AG09319 (cell line): ENCODE measurements at regions not wholly inside any gene's neighbourhood (a gene's known extent, or its start where the extent isn't known, plus 50 kb on each side); places are given as distances from the start of the nearest gene placed in this dataset.

Source experiments
- DNase-seq: peaks from one replicate; pipeline ENCODE4 v3.0.0-alpha.2; 2010; ENCODE audit warnings: low read depth; ENCODE audit errors: extremely low read depth
- CTCF ChIP-seq: IDR thresholded peaks from 2 replicates; pipeline ENCODE4 v1.5.1; 2011; ENCODE audit warnings: low read depth, mild to moderate bottlenecking, inconsistent platforms, low read length, moderate library complexity

GRCh38 chr5:63831381-63831780, 130.9 kb downstream of the HTR1A start:
- TF ChIP-seq CTCF, result no peak
- no peak for DNase-seq

GRCh38 chr5:63825984-63826383, 136.3 kb downstream of the HTR1A start:
- no peak for DNase-seq
- no peak for TF ChIP-seq CTCF

DNA sequence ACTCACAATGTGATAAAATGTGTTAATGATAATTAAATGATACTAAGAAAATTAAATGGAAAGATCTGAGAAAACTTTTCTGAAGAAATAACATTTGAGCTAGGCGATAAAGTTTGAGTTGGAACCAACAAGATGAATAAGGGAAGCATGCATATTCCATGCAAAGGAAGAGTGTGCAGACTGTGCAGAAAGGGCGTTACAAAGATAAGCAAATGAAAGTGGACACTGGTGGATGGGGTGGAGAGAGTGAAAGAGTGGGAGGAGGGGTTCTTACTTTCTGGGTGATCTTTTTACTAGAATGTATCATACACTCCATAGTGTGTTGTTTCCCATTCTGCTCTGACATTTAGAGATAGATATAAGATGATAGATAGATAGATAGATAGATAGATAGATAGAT, 138.7 kb downstream of the HTR1A start:
- DNase-seq, result no peak
- TF ChIP-seq CTCF, result no peak

DNA sequence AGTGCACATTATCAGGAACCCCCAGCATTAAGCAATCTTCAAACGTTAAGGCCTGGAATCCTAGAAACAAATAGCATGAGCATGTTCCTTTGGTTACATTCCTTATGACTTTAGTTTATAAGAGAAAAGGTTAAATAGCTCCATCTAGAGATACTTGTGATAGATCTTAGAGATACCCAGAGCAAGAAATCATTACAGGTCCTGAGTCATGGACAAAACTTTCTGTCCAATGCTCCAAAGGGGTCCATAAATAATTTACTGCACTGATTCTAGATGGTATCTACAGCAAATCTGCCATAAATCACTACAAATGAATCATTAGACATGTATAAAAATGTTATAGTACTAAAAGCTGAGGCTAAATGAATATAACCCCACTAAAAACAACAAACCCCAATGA, 139.6 kb downstream of the HTR1A start:
- DNase-seq, result no peak

DNA sequence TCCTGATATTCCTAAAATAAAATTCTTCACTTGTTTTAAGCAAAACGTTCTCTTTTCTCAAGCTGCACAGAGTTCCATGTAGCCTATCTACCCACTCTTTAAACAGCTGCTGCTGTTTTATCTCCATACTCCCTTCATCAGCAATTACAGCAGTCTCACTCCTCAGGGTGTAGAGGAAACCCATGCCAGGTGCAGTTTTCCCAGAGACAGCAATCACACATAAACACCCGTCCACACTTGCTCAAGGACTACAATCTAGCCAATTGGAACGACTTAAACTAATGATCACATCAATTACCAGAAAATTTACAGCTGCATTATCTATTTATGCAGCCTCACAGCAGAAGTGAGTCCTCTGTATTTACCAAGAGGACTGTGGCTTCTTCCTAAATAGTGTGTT, 141.7 kb downstream of the HTR1A start:
- no peak for DNase-seq
- TF ChIP-seq CTCF, result no peak

More for the DNA sequence above, 139.6 kb downstream of the HTR1A start:
- TF ChIP-seq CTCF, result no peak

- DNase-seq, result no peak
- no peak for TF ChIP-seq CTCF
These were observed 149.6 kb downstream of the HTR1A start for GRCh38 chr5:63812693-63813092.

- no peak for TF ChIP-seq CTCF
- no peak for DNase-seq
These were observed 150.3 kb downstream of the HTR1A start for GRCh38 chr5:63811961-63812360.
